Astrocyte (in vitro differentiated cells and primary cell): ENCODE measurements at regions not wholly inside any gene's neighbourhood (a gene's known extent, or its start where the extent isn't known, plus 50 kb on each side); places are given as distances from the start of the nearest gene placed in this dataset.

ENCODE experiments used
- DNase-seq: peaks from one replicate; pipeline ENCODE4 v3.0.0-alpha.2; 2010; ENCODE audit warnings: low read depth
- FAIRE-seq: peaks from 2 replicates; lab custom pipeline; 2011; peaks lifted over from hg19 to GRCh38; lab: Jason Lieb, UNC
- H2AFZ ChIP-seq: 2 replicates; pipeline ENCODE4 v1.6.0; 2012; ENCODE audit warnings: low read depth, low read length, inconsistent platforms
- H3K27ac ChIP-seq: 2 replicates; pipeline ENCODE4 v1.5.1; 2011; ENCODE audit warnings: low read depth, low read length, inconsistent platforms
- H3K27me3 ChIP-seq: 2 replicates; pipeline ENCODE4 v1.6.0; 2011; ENCODE audit warnings: low read length, inconsistent platforms; ENCODE audit not compliant: insufficient read depth
- H3K36me3 ChIP-seq: 2 replicates; pipeline ENCODE4 v1.5.1; 2011; ENCODE audit warnings: low read length, inconsistent platforms; ENCODE audit not compliant: insufficient read depth
- H3K4me1 ChIP-seq: 2 replicates; pipeline ENCODE4 v1.5.1; 2011; ENCODE audit warnings: low read length, inconsistent platforms; ENCODE audit not compliant: insufficient read depth
- H3K4me2 ChIP-seq: 2 replicates; pipeline ENCODE4 v1.6.0; 2012; ENCODE audit warnings: low read length, inconsistent platforms
- H3K4me3 ChIP-seq: 2 replicates; pipeline ENCODE4 v1.5.1; 2011; ENCODE audit warnings: low read depth, mild to moderate bottlenecking, low read length, inconsistent platforms; ENCODE audit not compliant: insufficient read depth
- H3K79me2 ChIP-seq: 2 replicates; pipeline ENCODE4 v1.6.0; 2012; ENCODE audit warnings: mild to moderate bottlenecking, low read length, inconsistent platforms; ENCODE audit not compliant: insufficient read depth
- H3K9ac ChIP-seq: 2 replicates; pipeline ENCODE4 v1.6.0; 2012; ENCODE audit warnings: mild to moderate bottlenecking, low read length, inconsistent platforms
- H3K9me3 ChIP-seq: 2 replicates; pipeline ENCODE4 v1.5.1; 2012; ENCODE audit warnings: low read depth, mild to moderate bottlenecking, low read length, inconsistent platforms; ENCODE audit not compliant: insufficient read depth
- H4K20me1 ChIP-seq: 2 replicates; pipeline ENCODE4 v1.6.0; 2012; ENCODE audit warnings: low read length, inconsistent platforms; ENCODE audit not compliant: insufficient read depth
- H3K27ac Mint-ChIP-seq: one replicate; pipeline ENCODE4 v1.8.0; 2021; ENCODE audit warnings: mild to moderate bottlenecking, mixed read lengths; ENCODE audit not compliant: unreplicated experiment
- H3K27me3 Mint-ChIP-seq: one replicate; pipeline ENCODE4 v1.8.0; 2021; ENCODE audit warnings: low read depth, mixed read lengths; ENCODE audit not compliant: unreplicated experiment
- H3K36me3 Mint-ChIP-seq: one replicate; pipeline ENCODE4 v1.8.0; 2021; ENCODE audit warnings: low read depth, mixed read lengths; ENCODE audit not compliant: unreplicated experiment
- H3K4me1 Mint-ChIP-seq: one replicate; pipeline ENCODE4 v1.8.0; 2021; ENCODE audit warnings: low read depth, mixed read lengths; ENCODE audit not compliant: unreplicated experiment
- H3K4me3 Mint-ChIP-seq: one replicate; pipeline ENCODE4 v1.8.0; 2021; ENCODE audit warnings: mild to moderate bottlenecking, moderate library complexity, mixed read lengths; ENCODE audit not compliant: unreplicated experiment
- H3K9me3 Mint-ChIP-seq: one replicate; pipeline ENCODE4 v1.8.0; 2021; ENCODE audit warnings: mild to moderate bottlenecking, mixed read lengths; ENCODE audit not compliant: unreplicated experiment
- EZH2 ChIP-seq: IDR thresholded peaks from 2 replicates; pipeline ENCODE4 v1.6.1; 2012; ENCODE audit warnings: mild to moderate bottlenecking, low read length, inconsistent platforms; ENCODE audit not compliant: insufficient read depth
- TF ChIP-seq, protein P1 (sequence below): IDR thresholded peaks from 2 replicates; pipeline ENCODE4 v1.5.1; 2011; ENCODE audit warnings: low read depth, mild to moderate bottlenecking, inconsistent platforms, low read length, moderate library complexity; ENCODE audit not compliant: insufficient read depth

DNA sequence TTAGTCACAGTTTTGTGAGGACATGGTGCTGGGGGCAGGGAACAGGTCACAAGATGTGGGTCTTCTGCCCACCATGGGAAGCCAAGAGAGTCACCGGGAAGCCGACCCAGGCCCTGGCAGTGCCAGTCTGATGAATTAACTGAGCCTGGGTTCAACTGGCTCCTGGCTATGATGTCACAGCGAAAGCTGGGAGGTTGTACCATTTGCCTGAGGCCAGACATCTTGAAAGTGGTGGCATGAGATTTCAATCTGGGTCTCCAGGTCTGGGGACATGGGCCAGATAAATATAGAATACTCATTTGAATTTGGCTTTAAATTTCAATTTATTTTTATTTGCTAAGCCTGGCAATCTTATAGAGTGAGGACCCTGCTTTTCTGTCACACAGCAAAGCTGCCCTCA, 280.9 kb downstream of the NSG2 start:
- no peak overlapping the region for H3K27ac Mint-ChIP-seq
- Histone ChIP-seq H3K27me3 (peaks cover 8% of the 10 kb centered on the region), H4K20me1 (no peaks in the 10 kb centered on the region), H2AFZ (no peak overlapping the region), H3K27ac (no peak overlapping the region), H3K4me2 (no peak overlapping the region), H3K4me1 (peaks cover 12% of the 10 kb centered on the region), H3K9ac (no peak overlapping the region), H3K4me3 (no peak overlapping the region), H3K9me3 (no peaks in the 10 kb centered on the region), H3K79me2 (no peaks in the 10 kb centered on the region), H3K36me3 (no peaks in the 10 kb centered on the region)
- peaks cover 6% of the 10 kb centered on the region for H3K4me1 Mint-ChIP-seq
- H3K36me3 Mint-ChIP-seq = peaks cover 5% of the 10 kb centered on the region
- TF ChIP-seq EZH2 = no peak
- TF ChIP-seq, protein P1, sequence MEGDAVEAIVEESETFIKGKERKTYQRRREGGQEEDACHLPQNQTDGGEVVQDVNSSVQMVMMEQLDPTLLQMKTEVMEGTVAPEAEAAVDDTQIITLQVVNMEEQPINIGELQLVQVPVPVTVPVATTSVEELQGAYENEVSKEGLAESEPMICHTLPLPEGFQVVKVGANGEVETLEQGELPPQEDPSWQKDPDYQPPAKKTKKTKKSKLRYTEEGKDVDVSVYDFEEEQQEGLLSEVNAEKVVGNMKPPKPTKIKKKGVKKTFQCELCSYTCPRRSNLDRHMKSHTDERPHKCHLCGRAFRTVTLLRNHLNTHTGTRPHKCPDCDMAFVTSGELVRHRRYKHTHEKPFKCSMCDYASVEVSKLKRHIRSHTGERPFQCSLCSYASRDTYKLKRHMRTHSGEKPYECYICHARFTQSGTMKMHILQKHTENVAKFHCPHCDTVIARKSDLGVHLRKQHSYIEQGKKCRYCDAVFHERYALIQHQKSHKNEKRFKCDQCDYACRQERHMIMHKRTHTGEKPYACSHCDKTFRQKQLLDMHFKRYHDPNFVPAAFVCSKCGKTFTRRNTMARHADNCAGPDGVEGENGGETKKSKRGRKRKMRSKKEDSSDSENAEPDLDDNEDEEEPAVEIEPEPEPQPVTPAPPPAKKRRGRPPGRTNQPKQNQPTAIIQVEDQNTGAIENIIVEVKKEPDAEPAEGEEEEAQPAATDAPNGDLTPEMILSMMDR = no peak
- peaks cover 4% of the 10 kb centered on the region for H3K9me3 Mint-ChIP-seq
- FAIRE-seq = no peak
- H3K27me3 Mint-ChIP-seq = peaks cover 30% of the 10 kb centered on the region
- no peak overlapping the region for H3K4me3 Mint-ChIP-seq
- DNase-seq = no peak

DNA sequence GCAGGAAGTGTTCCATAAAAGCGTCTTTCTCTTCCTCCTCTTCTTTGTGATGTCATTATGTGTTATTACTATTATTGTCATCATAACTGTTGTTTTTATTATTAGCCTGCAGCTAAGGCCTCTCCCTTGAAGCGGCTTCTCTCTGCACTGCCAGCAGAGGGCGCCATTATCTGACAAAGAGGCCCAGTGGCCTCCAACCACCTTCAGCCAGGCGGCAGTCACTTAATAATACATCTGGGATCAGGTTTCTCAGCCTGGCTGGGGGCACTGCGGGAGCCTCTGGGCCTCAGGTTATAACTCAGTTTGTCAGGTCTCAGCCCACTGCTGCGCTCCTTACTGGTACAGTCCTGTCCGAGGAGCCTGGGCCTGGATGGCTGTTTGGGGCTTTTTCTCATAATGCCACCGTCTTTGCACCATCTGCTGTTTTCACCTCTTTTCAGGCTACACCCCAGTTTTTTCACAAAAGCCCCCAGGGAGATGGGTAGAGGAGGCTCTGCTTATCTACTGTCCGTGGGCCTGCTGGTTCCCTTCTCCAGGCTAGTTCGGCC, 281.9 kb downstream of the NSG2 start:
- Mint-ChIP-seq H3K36me3 (peaks cover 2% of the 10 kb centered on the region), H3K4me3 (no peak overlapping the region)
- peaks cover 12% of the 10 kb centered on the region for H3K4me1 ChIP-seq

DNA sequence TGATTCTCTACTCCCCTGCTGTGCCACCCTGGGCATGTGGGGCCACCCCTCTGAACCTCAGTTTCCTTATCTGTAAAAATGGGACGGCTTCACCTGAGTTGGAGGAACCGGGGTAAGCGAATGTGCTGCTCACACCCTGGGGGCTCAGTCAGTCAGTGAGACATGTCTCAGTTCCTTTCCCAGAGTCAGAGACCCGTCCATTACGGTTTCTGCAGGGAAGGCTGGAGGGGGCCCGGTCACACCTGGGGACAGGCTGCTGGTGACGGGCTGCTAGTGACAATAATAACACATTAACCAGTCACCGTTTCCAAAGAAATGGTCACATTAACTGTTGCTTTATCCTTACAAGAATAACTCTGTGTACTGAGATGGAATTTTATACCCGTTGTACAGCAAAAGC, 282.4 kb downstream of the NSG2 start:
- no peak overlapping the region for H3K4me3 Mint-ChIP-seq
- H3K36me3 ChIP-seq = no peaks in the 10 kb centered on the region
- TF ChIP-seq, protein P1 = no peak
- TF ChIP-seq EZH2 = no peak
- peaks cover 12% of the 10 kb centered on the region for H3K4me1 ChIP-seq
- DNase-seq (no peak), FAIRE-seq (no peak)
- H3K36me3 Mint-ChIP-seq = peaks cover 2% of the 10 kb centered on the region
- no peaks in the 10 kb centered on the region for H3K9me3 ChIP-seq
- peaks cover 21% of the 10 kb centered on the region for H3K27me3 Mint-ChIP-seq
- H2AFZ ChIP-seq = no peak overlapping the region
- peaks cover 9% of the 10 kb centered on the region for H3K4me1 Mint-ChIP-seq
- no peaks in the 10 kb centered on the region for H4K20me1 ChIP-seq
- peak overlapping the region; percentile 58 for H3K27ac Mint-ChIP-seq
- no peaks in the 10 kb centered on the region for H3K79me2 ChIP-seq
- no peak overlapping the region for H3K4me3 ChIP-seq
- no peak overlapping the region for H3K4me2 ChIP-seq
- no peaks in the 10 kb centered on the region for H3K27me3 ChIP-seq
- no peak overlapping the region for H3K27ac ChIP-seq
- peaks cover 5% of the 10 kb centered on the region for H3K9me3 Mint-ChIP-seq
- H3K9ac ChIP-seq = no peak overlapping the region

More for the DNA sequence above, 281.9 kb downstream of the NSG2 start:
- H3K9ac ChIP-seq = no peak overlapping the region
- peaks cover 9% of the 10 kb centered on the region for H3K4me1 Mint-ChIP-seq
- peaks cover 5% of the 10 kb centered on the region for H3K9me3 Mint-ChIP-seq
- no peaks in the 10 kb centered on the region for H3K9me3 ChIP-seq
- no peak overlapping the region for H3K4me3 ChIP-seq
- H3K4me2 ChIP-seq = no peak overlapping the region
- peaks cover 25% of the 10 kb centered on the region for H3K27me3 Mint-ChIP-seq
- peak overlapping the region; percentile 58 for H3K27ac Mint-ChIP-seq
- H3K27ac ChIP-seq = no peak overlapping the region
- TF ChIP-seq EZH2 = no peak
- TF ChIP-seq, protein P1 = peak; percentile 86
- DNase-seq (peak; percentile 73), FAIRE-seq (no peak)
- no peak overlapping the region for H2AFZ ChIP-seq
- no peaks in the 10 kb centered on the region for H3K36me3 ChIP-seq
- H4K20me1 ChIP-seq = no peaks in the 10 kb centered on the region
- H3K27me3 ChIP-seq = no peaks in the 10 kb centered on the region
- H3K79me2 ChIP-seq = no peaks in the 10 kb centered on the region
